HUES64 (cell line): ENCODE measurements at regions not wholly inside any gene's neighbourhood (a gene's known extent, or its start where the extent isn't known, plus 50 kb on each side); places are given as distances from the start of the nearest gene placed in this dataset.
"Not testable (repeated sequence)": the region's sequence is repeated elsewhere in the genome, so short reads cannot be mapped to it uniquely, and the experiment has no call there.

Source experiments
- H3K27ac ChIP-seq: 2 replicates; pipeline ENCODE4 v1.7.0; 2013; ENCODE audit warnings: low read depth, low read length, inconsistent platforms
- H3K27me3 ChIP-seq: 2 replicates; pipeline ENCODE4 v1.6.1; 2013; ENCODE audit warnings: mild to moderate bottlenecking, low read length; ENCODE audit not compliant: insufficient read depth
- H3K36me3 ChIP-seq: 2 replicates; pipeline ENCODE4 v1.6.1; 2013; ENCODE audit warnings: mild to moderate bottlenecking, low read length; ENCODE audit not compliant: insufficient read depth
- H3K4me1 ChIP-seq: 2 replicates; pipeline ENCODE4 v1.6.1; 2013; ENCODE audit warnings: mild to moderate bottlenecking, low read length, moderate library complexity; ENCODE audit not compliant: insufficient read depth
- H3K4me3 ChIP-seq: 2 replicates; pipeline ENCODE4 v1.5.1; 2013; ENCODE audit warnings: mild to moderate bottlenecking, low read length, moderate library complexity
- H3K9ac ChIP-seq: 2 replicates; pipeline ENCODE4 v1.6.1; 2013; ENCODE audit warnings: mild to moderate bottlenecking, low read depth, low read length
- H3K9me3 ChIP-seq: 2 replicates; pipeline ENCODE4 v1.6.1; 2013; ENCODE audit warnings: low read depth, low read length; ENCODE audit not compliant: insufficient read depth
- WGBS: fragments of 150-250, 120-280 bp; methylation state at CpG from one replicate; pipeline ENCODE4 v1.1.7; 2013; ENCODE audit warnings: missing lambda C conversion rate; 5-methylcytosine and 5-hydroxymethylcytosine counted together

DNA sequence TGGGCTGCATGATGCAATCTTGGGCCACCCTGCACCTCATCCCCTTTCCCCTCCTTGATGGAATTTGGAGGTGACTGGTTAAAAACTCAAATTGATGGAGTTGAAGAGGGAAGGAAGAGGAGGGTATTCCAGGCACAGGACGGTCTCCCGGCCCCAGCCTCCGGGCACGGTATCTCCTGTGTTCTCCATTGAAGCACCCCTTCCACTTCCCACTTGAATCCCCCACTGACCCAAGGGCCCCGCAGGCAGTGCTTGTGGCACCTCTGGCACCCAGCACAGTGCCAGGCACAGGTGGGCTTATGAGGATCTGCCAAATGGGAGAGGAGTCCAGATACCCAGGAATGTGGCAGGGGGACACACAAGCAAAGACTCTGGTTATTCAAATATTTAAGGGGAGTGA lies 271.6 kb downstream of the GOLGA6L6 start:
- not testable (repeated sequence) for H3K4me1 ChIP-seq, H3K36me3 ChIP-seq, H3K9ac ChIP-seq, H3K27me3 ChIP-seq, H3K4me3 ChIP-seq, H3K27ac ChIP-seq
- 90% methylated on average over 5 of the region's 5 CpGs for WGBS
- peaks cover 92% of the 10 kb centered on the region for H3K9me3 ChIP-seq

DNA sequence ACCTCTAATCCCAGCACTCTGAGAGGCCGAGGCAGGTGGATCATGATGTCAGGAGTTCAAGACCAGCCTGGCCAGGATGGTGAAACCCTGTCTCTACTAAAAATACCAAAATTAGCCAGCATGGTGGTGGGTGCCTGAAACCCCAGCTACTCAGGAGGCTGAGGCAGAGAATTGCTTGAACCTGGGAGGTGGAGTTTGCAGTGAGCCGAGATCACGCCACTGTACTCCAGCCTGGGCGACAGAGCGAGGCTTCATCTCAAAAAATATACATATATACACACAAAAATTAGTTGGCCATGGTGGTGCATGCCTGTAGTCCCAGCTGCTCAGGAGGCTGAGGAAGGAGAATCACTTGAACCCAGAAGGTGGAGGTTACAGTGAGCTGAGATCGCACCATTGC lies 273.6 kb downstream of the GOLGA6L6 start:
- not testable (repeated sequence) for H3K36me3 ChIP-seq, H3K27me3 ChIP-seq, H3K9ac ChIP-seq, H3K4me1 ChIP-seq, H3K27ac ChIP-seq, H3K4me3 ChIP-seq
- peaks cover 88% of the 10 kb centered on the region for H3K9me3 ChIP-seq
- 94% methylated on average over 6 of the region's 6 CpGs for WGBS

DNA sequence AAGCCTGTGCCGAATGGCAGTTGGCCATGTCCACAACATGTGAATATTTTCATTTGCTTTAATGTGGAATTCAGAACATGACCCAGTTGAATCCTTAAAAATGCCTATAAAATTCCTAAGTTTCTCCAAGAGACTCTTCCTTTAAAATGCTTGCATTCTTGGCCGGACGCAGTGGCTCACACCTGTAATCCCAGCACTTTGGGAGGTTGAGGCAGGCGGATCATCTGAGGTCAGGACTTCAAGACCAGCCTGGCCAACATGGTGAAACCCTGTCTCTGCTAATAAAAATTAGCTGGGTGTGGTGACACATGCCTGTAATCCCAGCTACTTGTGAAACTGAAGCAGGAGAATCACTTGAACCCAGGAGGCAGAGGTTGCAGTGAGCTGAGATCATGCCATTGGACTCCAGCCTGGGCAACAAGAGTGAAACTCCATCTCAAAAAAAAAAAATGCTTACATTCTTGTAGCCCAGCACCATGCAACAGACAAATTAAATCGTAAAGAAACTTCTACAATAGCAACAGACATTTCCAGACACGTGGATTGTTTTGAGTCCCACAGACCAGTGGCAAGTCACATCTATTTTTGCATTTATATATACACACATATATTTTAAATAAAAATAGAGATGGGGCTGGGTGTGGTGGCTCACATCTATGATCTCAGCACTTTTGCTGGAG lies 274.4 kb downstream of the GOLGA6L6 start:
- 72% methylated on average over 6 of the region's 6 CpGs for WGBS
- peaks cover 88% of the 10 kb centered on the region for H3K9me3 ChIP-seq
- H3K4me1 ChIP-seq, H3K36me3 ChIP-seq, H3K9ac ChIP-seq, H3K4me3 ChIP-seq, H3K27me3 ChIP-seq, H3K27ac ChIP-seq: not testable (repeated sequence)

DNA sequence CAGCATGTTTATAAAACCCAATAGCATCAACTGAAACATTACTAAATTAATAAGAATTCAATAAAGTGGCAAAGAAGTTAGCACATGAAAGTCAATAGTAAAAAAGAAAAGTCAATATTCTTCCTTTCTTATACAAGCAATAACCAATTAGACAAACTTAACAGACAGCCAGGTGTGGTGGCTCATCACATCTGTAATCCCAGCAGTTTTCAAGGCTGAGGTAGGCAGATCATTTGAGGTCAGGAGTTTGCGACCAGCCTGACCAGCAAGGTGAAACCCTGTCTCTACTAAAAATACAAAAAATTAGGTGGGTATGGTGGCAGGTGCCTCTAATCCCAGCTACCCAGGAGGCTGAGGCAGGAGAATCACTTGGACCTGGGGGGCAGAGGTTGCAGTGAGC lies 275.9 kb downstream of the GOLGA6L6 start:
- WGBS = no CpG with 5 or more reads among the region's 1 CpG
- not testable (repeated sequence) for H3K4me3 ChIP-seq

DNA sequence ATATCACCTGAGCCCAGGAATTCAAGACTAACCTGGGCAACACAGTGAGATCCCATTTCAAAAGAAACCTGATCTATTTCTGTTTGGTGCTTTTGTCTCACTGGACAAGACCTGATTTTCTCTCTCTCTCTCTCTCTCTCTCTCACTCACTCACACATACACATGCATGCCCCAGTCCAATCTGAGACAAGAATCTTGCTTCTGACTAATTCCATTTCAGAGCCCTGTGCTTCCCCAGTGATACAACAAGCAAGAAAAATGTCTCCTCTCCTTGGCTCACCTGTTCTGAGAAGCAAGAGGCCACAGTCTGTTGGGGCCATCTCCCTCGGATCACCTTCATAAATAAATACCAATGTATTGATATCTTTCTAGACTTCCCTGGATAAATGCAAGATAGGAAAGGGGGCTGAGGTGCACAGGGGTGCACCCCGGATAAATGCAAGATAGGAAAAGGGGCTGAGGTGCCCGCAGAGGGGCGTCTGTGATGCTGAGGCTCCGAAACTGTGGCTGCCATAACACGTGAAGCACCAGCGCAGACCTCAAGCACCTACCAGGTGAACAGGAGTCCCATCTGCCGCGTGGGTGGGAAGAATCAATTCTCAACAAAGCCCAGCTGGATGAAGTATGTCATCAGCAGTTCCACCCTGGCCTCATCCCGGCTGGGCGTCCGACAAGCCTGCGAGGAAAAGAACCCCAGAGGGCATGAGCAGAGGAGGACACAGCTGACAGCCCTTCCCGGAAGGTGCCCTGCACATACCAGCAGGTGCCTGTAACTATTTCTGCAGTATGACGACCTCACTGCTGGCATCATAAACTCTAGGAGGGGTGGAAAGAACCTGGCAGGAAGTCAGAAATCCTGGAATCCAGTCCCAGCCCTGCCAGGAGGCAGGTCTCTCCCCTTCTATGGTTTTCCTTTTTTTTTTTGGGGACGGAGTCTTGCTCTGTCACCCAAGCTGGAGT lies 280.0 kb downstream of the GOLGA6L6 start:
- H3K27ac ChIP-seq, H3K36me3 ChIP-seq, H3K4me1 ChIP-seq, H3K9ac ChIP-seq, H3K4me3 ChIP-seq, H3K27me3 ChIP-seq: not testable (repeated sequence)
- 84% methylated on average over 16 of the region's 16 CpGs for WGBS
- peaks cover 81% of the 10 kb centered on the region for H3K9me3 ChIP-seq

More for the DNA sequence above, 275.9 kb downstream of the GOLGA6L6 start:
- peaks cover 87% of the 10 kb centered on the region for H3K9me3 ChIP-seq
- not testable (repeated sequence) for H3K4me1 ChIP-seq, H3K27me3 ChIP-seq, H3K36me3 ChIP-seq, H3K9ac ChIP-seq, H3K27ac ChIP-seq

DNA sequence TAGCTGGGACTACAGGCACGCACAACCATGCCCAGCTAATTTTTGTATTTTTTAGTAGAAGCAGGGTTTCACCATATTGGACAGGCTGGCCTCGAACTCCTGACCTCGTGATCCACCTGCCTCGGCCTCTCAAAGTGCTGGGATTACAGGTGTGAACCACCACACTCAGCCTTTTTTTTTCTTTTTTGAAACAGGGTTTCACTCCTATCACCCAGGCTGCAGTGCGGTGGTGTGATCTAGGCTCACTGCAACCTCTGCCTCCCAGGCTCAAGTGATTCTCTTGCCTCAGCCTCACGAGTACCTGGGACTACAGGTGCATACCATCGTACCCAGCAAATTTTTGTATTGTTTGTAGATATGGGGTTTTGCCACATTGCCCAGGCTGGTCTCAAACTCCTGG lies 280.9 kb downstream of the GOLGA6L6 start:
- not testable (repeated sequence) for H3K36me3 ChIP-seq, H3K9ac ChIP-seq, H3K4me1 ChIP-seq, H3K27me3 ChIP-seq, H3K4me3 ChIP-seq, H3K27ac ChIP-seq
- H3K9me3 ChIP-seq = peaks cover 79% of the 10 kb centered on the region
- WGBS = 83% methylated on average over 7 of the region's 7 CpGs

DNA sequence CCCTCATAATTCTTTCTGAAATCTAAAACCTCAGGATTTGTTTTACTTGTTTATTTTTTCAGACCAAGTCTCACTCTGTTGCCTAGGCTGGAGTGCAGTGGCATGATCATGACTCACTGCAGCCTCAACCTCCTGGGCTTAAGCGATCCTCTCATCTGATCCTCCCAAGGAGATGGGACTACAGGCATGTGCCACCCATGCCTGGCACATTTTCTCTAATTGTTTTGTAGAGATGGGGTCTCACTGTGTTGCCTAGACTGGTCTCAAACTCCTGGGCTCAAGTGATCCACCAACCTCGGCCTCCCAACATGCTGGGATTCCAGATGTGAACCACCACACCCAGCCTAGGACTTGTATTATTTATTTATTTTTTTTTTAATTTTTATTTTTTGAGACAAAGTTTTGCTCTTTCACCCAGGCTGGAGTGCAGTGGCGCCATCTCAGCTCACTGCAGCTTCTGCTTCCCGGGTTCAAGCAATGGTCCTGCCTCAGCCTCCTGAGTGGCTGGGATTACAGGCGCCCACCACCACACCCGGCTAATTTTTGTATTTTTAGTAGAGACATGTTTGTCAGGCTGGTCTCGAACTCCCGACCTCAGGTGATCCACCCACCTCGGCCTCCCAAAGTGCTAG lies 281.9 kb downstream of the GOLGA6L6 start:
- not testable (repeated sequence) for H3K4me3 ChIP-seq, H3K27me3 ChIP-seq, H3K27ac ChIP-seq, H3K4me1 ChIP-seq, H3K9ac ChIP-seq, H3K36me3 ChIP-seq
- 90% methylated on average over 9 of the region's 9 CpGs for WGBS
- H3K9me3 ChIP-seq = peaks cover 85% of the 10 kb centered on the region

DNA sequence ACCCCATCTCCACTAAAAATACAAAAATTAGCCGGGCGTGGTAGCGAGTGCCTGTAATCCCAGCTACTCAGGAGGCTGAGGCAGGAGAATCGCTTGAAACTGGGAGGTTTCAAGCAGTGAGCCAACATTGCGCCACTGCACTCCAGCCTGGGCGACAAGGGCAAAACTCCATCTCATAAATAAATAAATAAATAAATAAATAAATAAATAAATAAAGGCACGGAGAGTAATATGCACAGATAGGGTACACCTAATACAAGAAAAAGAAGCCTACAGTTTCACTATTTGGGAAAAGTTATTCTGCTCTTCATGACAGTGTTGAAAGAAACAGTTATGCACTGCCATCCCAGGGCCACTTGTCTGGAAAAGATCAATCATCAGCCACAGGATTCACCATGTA lies 285.2 kb downstream of the GOLGA6L6 start:
- H3K9ac ChIP-seq, H3K36me3 ChIP-seq, H3K4me1 ChIP-seq, H3K27me3 ChIP-seq, H3K27ac ChIP-seq: not testable (repeated sequence)
- Histone ChIP-seq H3K9me3 (peaks cover 84% of the 10 kb centered on the region), H3K4me3 (0 out of 2 replicates have a peak overlapping the region, but pooled peaks have one; percentile 21)
- WGBS = 90% methylated on average over 5 of the region's 7 CpGs

DNA sequence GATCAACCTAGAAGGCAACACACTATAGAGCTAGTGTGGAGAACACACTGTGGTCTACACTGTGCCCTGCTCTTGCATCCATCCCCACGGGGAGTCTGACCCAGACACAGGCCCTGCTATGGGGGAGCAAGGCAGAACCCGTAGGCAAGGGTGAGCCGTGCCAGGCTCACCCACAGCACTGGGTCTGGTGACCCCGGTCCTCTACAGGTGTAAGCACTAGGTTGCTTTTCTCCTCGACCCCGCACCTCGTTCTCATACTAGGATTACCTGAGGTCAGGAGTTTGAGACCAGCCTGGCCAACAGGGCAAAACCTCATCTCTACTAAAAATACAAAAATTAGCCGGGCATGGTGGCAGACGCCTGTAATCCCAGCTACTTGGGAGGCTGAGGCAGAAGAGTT lies 286.0 kb downstream of the GOLGA6L6 start:
- not testable (repeated sequence) for H3K36me3 ChIP-seq, H3K4me1 ChIP-seq, H3K27ac ChIP-seq, H3K9ac ChIP-seq, H3K27me3 ChIP-seq, H3K4me3 ChIP-seq
- 76% methylated on average over 9 of the region's 9 CpGs for WGBS
- peaks cover 85% of the 10 kb centered on the region for H3K9me3 ChIP-seq

DNA sequence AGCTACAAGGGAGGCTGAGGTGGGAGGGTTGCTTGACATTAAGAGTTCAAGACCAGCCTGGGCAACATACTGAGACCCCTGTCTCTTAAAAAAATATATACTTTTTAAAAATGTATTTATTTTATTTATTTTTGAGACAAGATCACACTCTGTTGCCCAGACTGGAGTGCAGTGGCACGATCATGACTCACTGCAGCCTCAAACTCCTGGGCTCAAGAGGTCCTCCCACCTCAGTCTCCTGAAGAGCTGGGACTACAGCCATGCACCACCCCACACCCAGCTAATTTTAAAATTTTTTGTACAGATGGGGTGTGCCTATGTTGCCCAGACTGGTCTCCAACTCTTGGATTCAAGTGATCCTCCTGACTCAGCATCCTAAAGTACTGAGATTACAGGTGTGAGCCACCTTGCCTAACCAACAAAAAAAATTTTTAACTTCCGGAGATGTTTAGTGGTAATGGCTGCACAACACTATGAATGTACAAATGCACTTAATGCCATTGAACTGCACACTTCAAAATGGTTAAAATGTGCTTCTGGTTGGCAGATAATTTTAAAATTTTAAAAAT lies 288.5 kb downstream of the GOLGA6L6 start:
- H3K27me3 ChIP-seq, H3K4me3 ChIP-seq, H3K36me3 ChIP-seq, H3K4me1 ChIP-seq, H3K9ac ChIP-seq, H3K27ac ChIP-seq: not testable (repeated sequence)
- WGBS = 66% methylated on average over 2 of the region's 2 CpGs
- peaks cover 84% of the 10 kb centered on the region for H3K9me3 ChIP-seq

DNA sequence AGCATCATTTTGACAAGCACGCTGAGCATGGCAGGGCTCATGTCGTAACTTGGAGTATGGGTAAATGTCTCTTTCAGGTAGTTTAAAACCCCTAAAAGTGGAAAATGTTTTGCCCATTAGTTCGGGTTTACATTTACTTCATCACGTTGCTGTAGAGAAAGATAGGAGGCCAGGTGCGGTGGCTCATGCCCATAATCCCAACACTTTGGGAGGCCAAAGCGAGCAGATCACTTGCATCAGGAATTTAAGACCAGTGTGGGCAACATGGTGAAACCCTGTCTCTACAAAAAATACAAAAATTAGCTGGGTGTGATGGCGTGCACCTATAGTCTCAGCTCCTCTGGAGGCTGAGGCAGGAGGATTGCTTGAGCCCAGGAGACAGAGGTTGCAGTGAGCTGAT lies 289.6 kb downstream of the GOLGA6L6 start:
- WGBS = 79% methylated on average over 7 of the region's 7 CpGs
- not testable (repeated sequence) for H3K27ac ChIP-seq, H3K4me3 ChIP-seq, H3K27me3 ChIP-seq, H3K4me1 ChIP-seq, H3K36me3 ChIP-seq, H3K9ac ChIP-seq
- peaks cover 86% of the 10 kb centered on the region for H3K9me3 ChIP-seq
